ENCODE measurements at regions not wholly inside any gene's neighbourhood (a gene's known extent, or its start where the extent isn't known, plus 50 kb on each side); places are given as distances from the start of the nearest gene placed in this dataset.
"Not testable (repeated sequence)": the region's sequence is repeated elsewhere in the genome, so short reads cannot be mapped to it uniquely, and the experiment has no call there.

GRCh38 chr4:102397056-102397455, 51.8 kb upstream of the SLC39A8 start:
- not testable (repeated sequence) for DNase-seq (ENCODE audit: extremely low read depth in 1 of 11, low read depth in 9 of 11, low spot score in 4 of 11)

GRCh38 chr4:102399021-102399420, 53.7 kb upstream of the SLC39A8 start:
- DNase-seq (ENCODE audit: extremely low read depth in 1 of 11, low read depth in 9 of 11, low spot score in 4 of 11), result no peak

GRCh38 chr4:102400898-102401297, 55.6 kb upstream of the SLC39A8 start:
- no peak for DNase-seq (ENCODE audit: extremely low read depth in 1 of 11, low read depth in 9 of 11, low spot score in 4 of 11)

GRCh38 chr4:102402223-102402622, 56.9 kb upstream of the SLC39A8 start:
- DNase-seq (ENCODE audit: extremely low read depth in 1 of 11, low read depth in 9 of 11, low spot score in 4 of 11), result no peak

GRCh38 chr4:102403116-102403515, 57.8 kb upstream of the SLC39A8 start:
- DNase-seq (ENCODE audit: extremely low read depth in 1 of 11, low read depth in 9 of 11, low spot score in 4 of 11), result no peak

- DNase-seq (ENCODE audit: extremely low read depth in 1 of 11, low read depth in 9 of 11, low spot score in 4 of 11), result no peak
Observed at GRCh38 chr4:102404431-102404969, 59.2 kb upstream of the SLC39A8 start.

- no peak for DNase-seq (ENCODE audit: extremely low read depth in 1 of 11, low read depth in 9 of 11, low spot score in 4 of 11)
Observed at GRCh38 chr4:102405821-102406401, 60.6 kb upstream of the SLC39A8 start.

GRCh38 chr4:102410884-102411283, 65.6 kb upstream of the SLC39A8 start:
- not testable (repeated sequence) for DNase-seq (ENCODE audit: extremely low read depth in 1 of 11, low read depth in 9 of 11, low spot score in 4 of 11)

- no peak for DNase-seq (ENCODE audit: extremely low read depth in 1 of 11, low read depth in 9 of 11, low spot score in 4 of 11)
Observed at GRCh38 chr4:102411408-102411807, 66.1 kb upstream of the SLC39A8 start.

GRCh38 chr4:102416765-102417164, 71.5 kb upstream of the SLC39A8 start:
- no peak for DNase-seq (ENCODE audit: extremely low read depth in 1 of 11, low read depth in 9 of 11, low spot score in 4 of 11)

GRCh38 chr4:102420563-102421398, 75.5 kb upstream of the SLC39A8 start:
- DNase-seq (ENCODE audit: extremely low read depth in 1 of 11, low read depth in 9 of 11, low spot score in 4 of 11), result no peak

GRCh38 chr4:102422843-102423242, 77.6 kb upstream of the SLC39A8 start:
- no peak for DNase-seq (ENCODE audit: extremely low read depth in 1 of 11, low read depth in 9 of 11, low spot score in 4 of 11)

- no peak for DNase-seq (ENCODE audit: extremely low read depth in 1 of 11, low read depth in 9 of 11, low spot score in 4 of 11)
Observed at GRCh38 chr4:102423375-102423774, 77.8 kb upstream of the NFKB1 start.

- no peak for DNase-seq (ENCODE audit: extremely low read depth in 1 of 11, low read depth in 9 of 11, low spot score in 4 of 11)
Observed at GRCh38 chr4:102427371-102427998, 73.7 kb upstream of the NFKB1 start.

GRCh38 chr4:102428122-102428521, 73.0 kb upstream of the NFKB1 start:
- DNase-seq (ENCODE audit: extremely low read depth in 1 of 11, low read depth in 9 of 11, low spot score in 4 of 11), result no peak

GRCh38 chr4:102429553-102429952, 71.6 kb upstream of the NFKB1 start:
- DNase-seq (ENCODE audit: extremely low read depth in 1 of 11, low read depth in 9 of 11, low spot score in 4 of 11), result no peak

- peak in 1 of 11 donors; percentile 5 for DNase-seq (ENCODE audit: extremely low read depth in 1 of 11, low read depth in 9 of 11, low spot score in 4 of 11)
Observed at GRCh38 chr4:102430461-102430910, 70.7 kb upstream of the NFKB1 start.

- no peak for DNase-seq (ENCODE audit: extremely low read depth in 1 of 11, low read depth in 9 of 11, low spot score in 4 of 11)
Observed at GRCh38 chr4:102431608-102431961, 69.6 kb upstream of the NFKB1 start.

- DNase-seq (ENCODE audit: extremely low read depth in 1 of 11, low read depth in 9 of 11, low spot score in 4 of 11), result no peak
Observed at GRCh38 chr4:102437111-102437510, 64.0 kb upstream of the NFKB1 start.
